HT-29 (cell line): ENCODE measurements at regions not wholly inside any gene's neighbourhood (a gene's known extent, or its start where the extent isn't known, plus 50 kb on each side); places are given as distances from the start of the nearest gene placed in this dataset.
"Not testable (repeated sequence)": the region's sequence is repeated elsewhere in the genome, so short reads cannot be mapped to it uniquely, and the experiment has no call there.

Source experiments
- DNase-seq: peaks from one replicate; pipeline ENCODE4 v3.0.0-alpha.2; 2015; ENCODE audit warnings: low spot score

GRCh38 chr4:96946552-96946951 lies 1106.7 kb downstream of the PDHA2 start:
- DNase-seq = no peak

- DNase-seq = no peak
Measured at GRCh38 chr4:96952610-96953009, 1112.7 kb downstream of the PDHA2 start.

GRCh38 chr4:96955226-96955625 lies 1115.3 kb downstream of the PDHA2 start:
- DNase-seq = no peak

- DNase-seq = no peak
Measured at GRCh38 chr4:96955691-96956090, 1115.8 kb downstream of the PDHA2 start.

- DNase-seq = no peak
Measured at GRCh38 chr4:96969455-96969854, 1129.6 kb downstream of the PDHA2 start.

GRCh38 chr4:96972920-96973319 lies 1133.0 kb downstream of the PDHA2 start:
- DNase-seq = no peak

- DNase-seq = peak; percentile 6
Measured at GRCh38 chr4:96974295-96974694, 1134.4 kb downstream of the PDHA2 start.

- DNase-seq = no peak
Measured at GRCh38 chr4:96983830-96984229, 1143.9 kb downstream of the PDHA2 start.

GRCh38 chr4:96986816-96987215 lies 1146.9 kb downstream of the PDHA2 start:
- no peak for DNase-seq

GRCh38 chr4:96991083-96991482 lies 1151.2 kb downstream of the PDHA2 start:
- DNase-seq = no peak

- DNase-seq = no peak
Measured at GRCh38 chr4:96992443-96992842, 1150.8 kb downstream of the STPG2 start.

GRCh38 chr4:96993560-96993959 lies 1149.7 kb downstream of the STPG2 start:
- DNase-seq = no peak

GRCh38 chr4:97003715-97004114 lies 1139.6 kb downstream of the STPG2 start:
- no peak for DNase-seq

GRCh38 chr4:97013309-97013708 lies 1130.0 kb downstream of the STPG2 start:
- DNase-seq = no peak

- peak; percentile 21 for DNase-seq
Measured at GRCh38 chr4:97013711-97014110, 1129.6 kb downstream of the STPG2 start.

- no peak for DNase-seq
Measured at GRCh38 chr4:97015301-97015700, 1128.0 kb downstream of the STPG2 start.

GRCh38 chr4:97016186-97016907 lies 1126.9 kb downstream of the STPG2 start:
- no peak for DNase-seq

- no peak for DNase-seq
Measured at GRCh38 chr4:97027728-97028410, 1115.4 kb downstream of the STPG2 start.

- DNase-seq = no peak
Measured at GRCh38 chr4:97028785-97029184, 1114.5 kb downstream of the STPG2 start.

- not testable (repeated sequence) for DNase-seq
Measured at GRCh38 chr4:97037411-97038145, 1105.7 kb downstream of the STPG2 start.

GRCh38 chr4:97038146-97038516 lies 1105.1 kb downstream of the STPG2 start:
- no peak for DNase-seq

- no peak for DNase-seq
Measured at GRCh38 chr4:97072666-97073065, 1070.6 kb downstream of the STPG2 start.

GRCh38 chr4:97073194-97073593 lies 1070.1 kb downstream of the STPG2 start:
- no peak for DNase-seq
